ENCODE measurements at regions not wholly inside any gene's neighbourhood (a gene's known extent, or its start where the extent isn't known, plus 50 kb on each side); places are given as distances from the start of the nearest gene placed in this dataset.

- TF ChIP-seq POLR2AphosphoS5 (IDR thresholded peaks at IDR 0.05; ENCODE audit: low read depth, low read length) (no peak), POLR2A (IDR thresholded peaks at IDR 0.05; ENCODE audit: low read depth, low read length) (no peak), SPI1 (IDR thresholded peaks at IDR 0.05; ENCODE audit: low read depth, low read length) (no peak)
Measured at GRCh38 chr6:122116835-122117627, 282.4 kb upstream of the HSF2 start.
